ENCODE measurements at regions not wholly inside any gene's neighbourhood (a gene's known extent, or its start where the extent isn't known, plus 50 kb on each side); places are given as distances from the start of the nearest gene placed in this dataset.

GRCh38 chr20:60999250-60999649 lies 252.8 kb upstream of the CDH4 start:
- DNase-seq (ENCODE audit: low spot score) = no peak

GRCh38 chr20:61002090-61002489 lies 250.0 kb upstream of the CDH4 start:
- DNase-seq (ENCODE audit: low spot score) = no peak

- DNase-seq (ENCODE audit: low spot score) = no peak
Measured at GRCh38 chr20:61014491-61014890, 237.6 kb upstream of the CDH4 start.

GRCh38 chr20:61015602-61016001 lies 236.5 kb upstream of the CDH4 start:
- no peak for DNase-seq (ENCODE audit: low spot score)

GRCh38 chr20:61019322-61019721 lies 232.7 kb upstream of the CDH4 start:
- no peak for DNase-seq (ENCODE audit: low spot score)

GRCh38 chr20:61023612-61024011 lies 228.4 kb upstream of the CDH4 start:
- no peak for DNase-seq (ENCODE audit: low spot score)

GRCh38 chr20:61024390-61024789 lies 227.7 kb upstream of the CDH4 start:
- no peak for DNase-seq (ENCODE audit: low spot score)

- DNase-seq (ENCODE audit: low spot score) = no peak
Measured at GRCh38 chr20:61025536-61025935, 226.5 kb upstream of the CDH4 start.

- DNase-seq (ENCODE audit: low spot score) = no peak
Measured at GRCh38 chr20:61026173-61026572, 225.9 kb upstream of the CDH4 start.

GRCh38 chr20:61026731-61027130 lies 225.3 kb upstream of the CDH4 start:
- no peak for DNase-seq (ENCODE audit: low spot score)

GRCh38 chr20:61027218-61027617 lies 224.8 kb upstream of the CDH4 start:
- DNase-seq (ENCODE audit: low spot score) = no peak

- DNase-seq (ENCODE audit: low spot score) = no peak
Measured at GRCh38 chr20:61030130-61030529, 221.9 kb upstream of the CDH4 start.

GRCh38 chr20:61031101-61031830 lies 220.8 kb upstream of the CDH4 start:
- DNase-seq (ENCODE audit: low spot score) = no peak

- DNase-seq (ENCODE audit: low spot score) = no peak
Measured at GRCh38 chr20:61037498-61037897, 214.6 kb upstream of the CDH4 start.

- DNase-seq (ENCODE audit: low spot score) = no peak
Measured at GRCh38 chr20:61041481-61041880, 210.6 kb upstream of the CDH4 start.

GRCh38 chr20:61042506-61043385 lies 209.3 kb upstream of the CDH4 start:
- DNase-seq (ENCODE audit: low spot score) = no peak

GRCh38 chr20:61043681-61044080 lies 208.4 kb upstream of the CDH4 start:
- no peak for DNase-seq (ENCODE audit: low spot score)

GRCh38 chr20:61044499-61044898 lies 207.6 kb upstream of the CDH4 start:
- DNase-seq (ENCODE audit: low spot score) = no peak

GRCh38 chr20:61045091-61045490 lies 207.0 kb upstream of the CDH4 start:
- DNase-seq (ENCODE audit: low spot score) = no peak

- DNase-seq (ENCODE audit: low spot score) = no peak
Measured at GRCh38 chr20:61045876-61046585, 206.0 kb upstream of the CDH4 start.

GRCh38 chr20:61046721-61047351 lies 205.2 kb upstream of the CDH4 start:
- no peak for DNase-seq (ENCODE audit: low spot score)

GRCh38 chr20:61047515-61047914 lies 204.5 kb upstream of the CDH4 start:
- no peak for DNase-seq (ENCODE audit: low spot score)
